ENCODE measurements at regions not wholly inside any gene's neighbourhood (a gene's known extent, or its start where the extent isn't known, plus 50 kb on each side); places are given as distances from the start of the nearest gene placed in this dataset.

DNA sequence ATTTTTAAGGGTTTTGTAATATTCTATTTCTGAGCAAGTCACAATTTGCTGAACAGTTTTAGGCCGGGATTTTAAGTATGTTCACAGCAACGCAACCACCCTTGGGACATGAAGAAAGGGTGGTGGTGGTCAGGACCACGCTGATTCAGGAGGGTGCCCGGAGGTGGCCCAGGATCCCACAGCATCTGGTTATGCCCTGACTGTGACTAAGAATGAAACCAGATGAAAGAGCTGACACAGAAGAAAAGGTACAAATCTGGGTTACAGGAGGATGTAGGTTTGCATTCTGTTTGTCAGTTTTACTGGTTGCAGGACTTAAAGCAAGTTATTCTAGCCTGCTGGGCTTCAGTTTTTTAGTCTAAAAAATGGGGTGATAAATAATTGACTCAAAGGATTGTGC is 279.7 kb downstream of the CCSER2 start:
- no peaks in the 10 kb centered on the region for H3K9me2 ChIP-seq (replicated peaks; ENCODE audit: insufficient read depth)
- no peak for DNase-seq (ENCODE audit: low spot score)
- no peak overlapping the region for H3K27ac ChIP-seq
- H2AFZ ChIP-seq: no peak overlapping the region
- H3K79me2 ChIP-seq: no peaks in the 10 kb centered on the region
- no peaks in the 10 kb centered on the region for H3K36me3 ChIP-seq (replicated peaks; ENCODE audit: insufficient read depth, low read depth)
- H4K20me1 ChIP-seq (ENCODE audit: insufficient read depth, poor library complexity, severe bottlenecking): no peaks in the 10 kb centered on the region
- H3K27me3 ChIP-seq: peaks cover 24% of the 10 kb centered on the region
- H3K9me3 ChIP-seq (ENCODE audit: low read depth): no peaks in the 10 kb centered on the region
- 89% methylated on average over 4 of the region's 4 CpGs for WGBS (ENCODE audit: low lambda C conversion rate, missing lambda C conversion rate)
- no peak for TF ChIP-seq EZH2phosphoT487 (IDR thresholded peaks at IDR 0.05; ENCODE audit: low read depth, severe bottlenecking, unreplicated experiment)
- TF ChIP-seq, protein P1, sequence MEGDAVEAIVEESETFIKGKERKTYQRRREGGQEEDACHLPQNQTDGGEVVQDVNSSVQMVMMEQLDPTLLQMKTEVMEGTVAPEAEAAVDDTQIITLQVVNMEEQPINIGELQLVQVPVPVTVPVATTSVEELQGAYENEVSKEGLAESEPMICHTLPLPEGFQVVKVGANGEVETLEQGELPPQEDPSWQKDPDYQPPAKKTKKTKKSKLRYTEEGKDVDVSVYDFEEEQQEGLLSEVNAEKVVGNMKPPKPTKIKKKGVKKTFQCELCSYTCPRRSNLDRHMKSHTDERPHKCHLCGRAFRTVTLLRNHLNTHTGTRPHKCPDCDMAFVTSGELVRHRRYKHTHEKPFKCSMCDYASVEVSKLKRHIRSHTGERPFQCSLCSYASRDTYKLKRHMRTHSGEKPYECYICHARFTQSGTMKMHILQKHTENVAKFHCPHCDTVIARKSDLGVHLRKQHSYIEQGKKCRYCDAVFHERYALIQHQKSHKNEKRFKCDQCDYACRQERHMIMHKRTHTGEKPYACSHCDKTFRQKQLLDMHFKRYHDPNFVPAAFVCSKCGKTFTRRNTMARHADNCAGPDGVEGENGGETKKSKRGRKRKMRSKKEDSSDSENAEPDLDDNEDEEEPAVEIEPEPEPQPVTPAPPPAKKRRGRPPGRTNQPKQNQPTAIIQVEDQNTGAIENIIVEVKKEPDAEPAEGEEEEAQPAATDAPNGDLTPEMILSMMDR (IDR thresholded peaks at IDR 0.05; ENCODE audit: poor library complexity): no peak
- no peak for TF ChIP-seq EZH2 (IDR thresholded peaks at IDR 0.05; ENCODE audit: borderline replicate concordance)
- H3K4me1 ChIP-seq (ENCODE audit: insufficient read depth): no peaks in the 10 kb centered on the region
- H3K4me3 ChIP-seq: no peak overlapping the region
- H3K4me2 ChIP-seq: no peak overlapping the region

DNA sequence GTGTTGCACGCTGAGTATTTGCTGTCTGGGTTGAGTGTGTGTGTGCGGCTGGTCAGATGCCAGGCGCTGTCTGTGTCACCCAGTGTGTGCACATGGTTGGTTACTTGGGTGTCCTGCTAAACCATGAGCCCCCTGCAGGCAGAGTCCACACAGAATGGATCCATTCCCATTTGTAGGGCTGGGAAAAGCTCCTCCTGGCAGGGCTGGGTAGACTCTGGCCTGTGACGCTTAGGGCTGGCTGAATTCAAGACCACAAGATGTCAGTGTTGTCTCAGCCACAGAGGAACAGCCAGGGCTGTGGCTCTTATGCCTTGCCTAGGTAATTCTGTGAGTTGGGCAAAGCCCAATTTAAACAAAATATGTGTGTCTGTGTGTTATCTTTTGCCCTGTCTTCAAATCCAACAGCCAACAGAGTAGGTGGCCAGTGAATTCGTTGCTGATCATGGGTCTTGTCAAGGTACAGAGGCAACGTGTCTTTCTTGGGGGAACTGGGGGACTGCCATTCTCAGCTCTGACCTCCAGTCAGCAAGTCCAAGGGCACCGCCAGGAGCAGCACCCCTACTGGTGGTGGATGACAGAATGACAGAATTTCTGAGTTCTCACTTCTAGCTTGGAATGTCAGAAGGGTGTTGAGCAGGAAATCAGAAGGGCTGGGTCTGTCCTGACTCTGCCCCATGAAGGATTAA is 285.1 kb downstream of the CCSER2 start:
- Histone ChIP-seq H3K36me3 (replicated peaks; ENCODE audit: insufficient read depth, low read depth) (no peaks in the 10 kb centered on the region), H3K79me2 (no peaks in the 10 kb centered on the region), H2AFZ (no peak overlapping the region), H3K4me1 (ENCODE audit: insufficient read depth) (no peaks in the 10 kb centered on the region), H3K27ac (no peak overlapping the region), H3K27me3 (no peaks in the 10 kb centered on the region), H3K4me3 (no peak overlapping the region), H3K9me2 (replicated peaks; ENCODE audit: insufficient read depth) (no peaks in the 10 kb centered on the region), H4K20me1 (ENCODE audit: insufficient read depth, poor library complexity, severe bottlenecking) (no peaks in the 10 kb centered on the region), H3K4me2 (no peak overlapping the region), H3K9me3 (ENCODE audit: low read depth) (no peaks in the 10 kb centered on the region)
- peak; percentile 78 for DNase-seq (ENCODE audit: low spot score)
- WGBS (ENCODE audit: low lambda C conversion rate, missing lambda C conversion rate): 33% methylated on average over 7 of the region's 7 CpGs
- no peak for TF ChIP-seq EZH2 (IDR thresholded peaks at IDR 0.05; ENCODE audit: borderline replicate concordance)
- no peak for TF ChIP-seq EZH2phosphoT487 (IDR thresholded peaks at IDR 0.05; ENCODE audit: low read depth, severe bottlenecking, unreplicated experiment)
- TF ChIP-seq, protein P1 (IDR thresholded peaks at IDR 0.05; ENCODE audit: poor library complexity): peak; percentile 68

DNA sequence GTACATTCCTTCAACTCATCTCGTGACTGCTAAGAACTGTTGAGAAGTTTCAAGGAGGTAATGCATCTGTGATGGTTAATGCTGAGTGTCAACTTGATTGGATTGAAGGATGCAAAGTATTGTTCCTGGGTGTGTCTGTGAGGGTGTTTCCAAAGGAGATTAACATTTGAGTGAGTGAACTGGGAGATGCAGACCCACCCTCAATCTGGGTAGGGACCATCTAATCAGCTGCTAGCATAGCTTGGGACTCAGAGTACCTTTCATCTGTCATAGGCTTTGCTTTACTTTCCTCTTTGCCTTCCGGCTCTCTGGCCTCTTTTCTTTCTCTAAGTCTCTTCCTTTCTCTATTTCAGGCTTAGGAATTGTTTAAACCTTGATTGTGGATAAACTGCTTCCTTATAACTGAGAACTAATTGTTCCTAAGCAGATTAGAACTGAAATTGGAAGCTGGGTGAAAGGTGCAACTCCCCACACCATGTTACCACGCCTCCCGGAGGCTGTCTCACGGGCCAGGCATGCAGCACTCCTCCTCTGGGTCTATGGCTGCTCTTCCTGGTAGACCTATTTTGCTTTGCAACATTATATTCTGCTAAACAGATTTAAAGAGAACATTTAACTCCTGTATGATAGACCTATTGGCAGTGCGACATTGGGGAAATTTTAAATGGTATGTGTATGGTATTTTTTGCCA is 298.2 kb downstream of the CCSER2 start:
- Histone ChIP-seq H3K36me3 (replicated peaks; ENCODE audit: insufficient read depth, low read depth) (no peaks in the 10 kb centered on the region), H3K9me3 (ENCODE audit: low read depth) (no peaks in the 10 kb centered on the region), H3K9me2 (replicated peaks; ENCODE audit: insufficient read depth) (no peaks in the 10 kb centered on the region), H3K4me2 (no peak overlapping the region), H4K20me1 (ENCODE audit: insufficient read depth, poor library complexity, severe bottlenecking) (no peaks in the 10 kb centered on the region), H3K27me3 (no peaks in the 10 kb centered on the region), H2AFZ (no peak overlapping the region), H3K27ac (no peak overlapping the region), H3K79me2 (no peaks in the 10 kb centered on the region), H3K4me3 (no peak overlapping the region), H3K4me1 (ENCODE audit: insufficient read depth) (no peaks in the 10 kb centered on the region)
- no peak for DNase-seq (ENCODE audit: low spot score)
- no peak for TF ChIP-seq EZH2phosphoT487 (IDR thresholded peaks at IDR 0.05; ENCODE audit: low read depth, severe bottlenecking, unreplicated experiment)
- WGBS (ENCODE audit: low lambda C conversion rate, missing lambda C conversion rate): 74% methylated on average over 6 of the region's 6 CpGs

DNA sequence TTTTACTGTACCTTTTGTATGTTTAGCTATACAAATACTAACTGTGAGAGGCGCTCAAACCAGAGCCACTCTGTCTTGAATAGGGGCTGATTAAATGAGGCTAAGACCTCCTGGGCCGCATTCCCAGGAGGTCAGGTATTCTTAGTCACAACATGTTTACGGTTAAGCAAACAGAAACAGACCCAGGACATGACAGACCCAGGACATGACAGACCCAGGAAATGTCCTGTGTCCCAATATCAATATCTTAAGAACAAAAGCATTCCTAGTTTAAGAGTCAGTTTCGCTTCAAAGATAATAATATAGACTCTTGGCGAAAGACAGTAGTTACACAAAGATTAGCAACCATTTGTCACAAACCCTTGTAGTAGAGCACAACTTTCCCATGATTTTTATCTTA is 304.5 kb downstream of the CCSER2 start:
- Histone ChIP-seq H3K36me3 (replicated peaks; ENCODE audit: insufficient read depth, low read depth) (no peaks in the 10 kb centered on the region), H4K20me1 (ENCODE audit: insufficient read depth, poor library complexity, severe bottlenecking) (no peaks in the 10 kb centered on the region), H3K4me3 (no peak overlapping the region), H3K4me1 (ENCODE audit: insufficient read depth) (peaks cover 4% of the 10 kb centered on the region), H3K27ac (peak overlapping the region; percentile 4), H3K4me2 (no peak overlapping the region), H3K9me3 (ENCODE audit: low read depth) (no peaks in the 10 kb centered on the region), H3K79me2 (no peaks in the 10 kb centered on the region), H2AFZ (no peak overlapping the region), H3K9me2 (replicated peaks; ENCODE audit: insufficient read depth) (no peaks in the 10 kb centered on the region), H3K27me3 (no peaks in the 10 kb centered on the region)
- WGBS (ENCODE audit: low lambda C conversion rate, missing lambda C conversion rate): 58% methylated on average over 5 of the region's 5 CpGs
- TF ChIP-seq EZH2phosphoT487 (IDR thresholded peaks at IDR 0.05; ENCODE audit: low read depth, severe bottlenecking, unreplicated experiment) (no peak), EZH2 (IDR thresholded peaks at IDR 0.05; ENCODE audit: borderline replicate concordance) (no peak)
- TF ChIP-seq, protein P1 (IDR thresholded peaks at IDR 0.05; ENCODE audit: poor library complexity): no peak
- DNase-seq (ENCODE audit: low spot score): peak; percentile 13
